Tibial nerve (tissue), 4 donors: ENCODE measurements at regions not wholly inside any gene's neighbourhood (a gene's known extent, or its start where the extent isn't known, plus 50 kb on each side); places are given as distances from the start of the nearest gene placed in this dataset.

Source experiments
- DNase-seq, 2 donors: peaks; one replicate each; pipeline ENCODE4 v3.0.0-alpha.2; 2019; ENCODE audit warnings: low spot score in 2 of 2
- H3K27ac ChIP-seq, 4 donors: fragments of 200-600 bp; sonication (generic) in 3 of 4; one replicate each; pipeline ENCODE4 v1.5.1; 2017 to 2019; ENCODE audit warnings: mild to moderate bottlenecking in 1 of 4
- H3K27me3 ChIP-seq, 2 donors: fragments of 200-600 bp; sonication (generic) in 1 of 2; one replicate each; pipeline versions ENCODE4 v1.5.1 to v1.6.0; 2017 to 2019
- H3K36me3 ChIP-seq, 3 donors: fragments of 200-600 bp; sonication (generic); one replicate each; pipeline ENCODE4 v1.5.1; 2018 to 2019
- H3K4me1 ChIP-seq, 4 donors: fragments of 200-600 bp; sonication (generic) in 3 of 4; one replicate each; pipeline ENCODE4 v1.5.1; 2017 to 2019
- H3K4me3 ChIP-seq, 4 donors: fragments of 200-600 bp; sonication (generic) in 3 of 4; one replicate each; pipeline ENCODE4 v1.5.1; 2017 to 2019; ENCODE audit warnings: mild to moderate bottlenecking in 1 of 4, moderate library complexity in 1 of 4
- H3K9me3 ChIP-seq, 4 donors: fragments of 200-600 bp; sonication (generic) in 3 of 4; one replicate each; pipeline ENCODE4 v1.5.1; 2017 to 2019
- CTCF ChIP-seq, 5 experiments: fragments of 200-600 bp in 3 of 5; fragments of 450-650 bp in 2 of 5; sonication (generic) in 3 of 5; IDR thresholded peaks; one replicate each; pipeline ENCODE4 v1.5.1; 2016 to 2019; ENCODE audit warnings: antibody characterized with exemption in 5 of 5, mild to moderate bottlenecking in 3 of 5, moderate library complexity in 2 of 5
- EP300 ChIP-seq, 2 donors: sonication (generic); formaldehyde crosslinking; IDR thresholded peaks; one replicate each; pipeline ENCODE4 v1.6.1; 2017; ENCODE audit warnings: antibody characterized with exemption in 2 of 2, mild to moderate bottlenecking in 1 of 2
- POLR2A ChIP-seq, 2 donors: fragments of 450-650 bp; IDR thresholded peaks; one replicate each; pipeline ENCODE4 v1.6.1; 2017; ENCODE audit warnings: antibody characterized with exemption in 2 of 2, mild to moderate bottlenecking in 2 of 2, moderate library complexity in 2 of 2
- WGBS, 2 donors: methylation state at CpG; one replicate each; pipeline ENCODE4 v1.1.5; 2018; 5-methylcytosine and 5-hydroxymethylcytosine counted together

GRCh38 chr11:82270870-82271269 is 462.8 kb downstream of the FAM181B start:
- TF ChIP-seq POLR2A (IDR thresholded peaks at IDR 0.05) (no peak), CTCF (IDR thresholded peaks at IDR 0.05) (no peak), EP300 (IDR thresholded peaks at IDR 0.05) (no peak)
- DNase-seq = no peak
- no peaks in the 10 kb centered on the region for H3K27me3 ChIP-seq
- no peak overlapping the region for H3K27ac ChIP-seq
- no peaks in the 10 kb centered on the region for H3K4me1 ChIP-seq
- 84 to 93% methylated on average over 1 of the region's 1 CpG for WGBS, 2 donors
- H3K36me3 ChIP-seq = no peaks in the 10 kb centered on the region
- no peaks in the 10 kb centered on the region for H3K9me3 ChIP-seq
- H3K4me3 ChIP-seq = no peak overlapping the region

GRCh38 chr11:82268627-82269026 is 465.0 kb downstream of the FAM181B start:
- Histone ChIP-seq H3K27ac (no peak overlapping the region), H3K9me3 (no peaks in the 10 kb centered on the region), H3K36me3 (no peaks in the 10 kb centered on the region), H3K4me1 (no peaks in the 10 kb centered on the region), H3K4me3 (no peak overlapping the region), H3K27me3 (no peaks in the 10 kb centered on the region)
- DNase-seq = no peak
- WGBS, 2 donors = 74 to 75% methylated on average over 6 of the region's 6 CpGs
- TF ChIP-seq POLR2A (IDR thresholded peaks at IDR 0.05) (no peak), CTCF (IDR thresholded peaks at IDR 0.05) (no peak), EP300 (IDR thresholded peaks at IDR 0.05) (no peak)

- H3K27ac ChIP-seq = no peak overlapping the region
- WGBS, 2 donors = 86 to 88% methylated on average over 3 of the region's 3 CpGs
- no peak for TF ChIP-seq CTCF (IDR thresholded peaks at IDR 0.05)
- no peak for TF ChIP-seq POLR2A (IDR thresholded peaks at IDR 0.05)
- no peak for TF ChIP-seq EP300 (IDR thresholded peaks at IDR 0.05)
- H3K27me3 ChIP-seq = no peaks in the 10 kb centered on the region
- H3K9me3 ChIP-seq = no peaks in the 10 kb centered on the region
- H3K4me3 ChIP-seq = no peak overlapping the region
- DNase-seq = no peak
- no peaks in the 10 kb centered on the region for H3K36me3 ChIP-seq
- H3K4me1 ChIP-seq = no peaks in the 10 kb centered on the region
Measured at GRCh38 chr11:82267186-82267585, 466.5 kb downstream of the FAM181B start.

- no peaks in the 10 kb centered on the region for H3K9me3 ChIP-seq
- TF ChIP-seq CTCF (IDR thresholded peaks at IDR 0.05) (no peak), EP300 (IDR thresholded peaks at IDR 0.05) (no peak), POLR2A (IDR thresholded peaks at IDR 0.05) (no peak)
- DNase-seq = no peak
- no peaks in the 10 kb centered on the region for H3K4me1 ChIP-seq
- H3K36me3 ChIP-seq = no peaks in the 10 kb centered on the region
- H3K27ac ChIP-seq = no peak overlapping the region
- H3K4me3 ChIP-seq = no peak overlapping the region
- H3K27me3 ChIP-seq = no peaks in the 10 kb centered on the region
- WGBS, 2 donors = 90 to 96% methylated on average over 1 of the region's 1 CpG
Measured at GRCh38 chr11:82261367-82261766, 472.3 kb downstream of the FAM181B start.

GRCh38 chr11:82250047-82250446 is 483.6 kb downstream of the FAM181B start:
- WGBS, 2 donors = 89 to 91% methylated on average over 2 of the region's 2 CpGs
- no peak overlapping the region for H3K4me3 ChIP-seq
- H3K9me3 ChIP-seq = no peaks in the 10 kb centered on the region
- no peak for DNase-seq
- TF ChIP-seq EP300 (IDR thresholded peaks at IDR 0.05) (no peak), CTCF (IDR thresholded peaks at IDR 0.05) (no peak), POLR2A (IDR thresholded peaks at IDR 0.05) (no peak)
- no peaks in the 10 kb centered on the region for H3K36me3 ChIP-seq
- H3K4me1 ChIP-seq = no peaks in the 10 kb centered on the region
- no peaks in the 10 kb centered on the region for H3K27me3 ChIP-seq
- H3K27ac ChIP-seq = no peak overlapping the region
